SK-N-SH treated with all-trans-retinoic acid at 6 μM for 48 hours (cell line): ENCODE measurements at regions not wholly inside any gene's neighbourhood (a gene's known extent, or its start where the extent isn't known, plus 50 kb on each side); places are given as distances from the start of the nearest gene placed in this dataset.

Experiments
- ATAC-seq: fragments of 200-7000 bp; cut with Tn5 transposase; 3 replicates; pipeline ENCODE4 v1.9.1; 2020; ENCODE audit warnings: mild to moderate bottlenecking, moderate library complexity
- ARNTL ChIP-seq: fragments of 450-650 bp; formaldehyde crosslinking; IDR thresholded peaks from 2 replicates; pipeline ENCODE4 v1.5.0; 2020; ENCODE audit warnings: low read depth, mild to moderate bottlenecking, moderate library complexity, borderline replicate concordance
- BACH2 ChIP-seq: fragments of 250-450 bp; sonication (Bioruptor Pico); IDR thresholded peaks from 2 replicates; pipeline ENCODE4 v1.9.0; 2021; ENCODE audit warnings: mild to moderate bottlenecking, borderline replicate concordance
- GLIS3 ChIP-seq: fragments of 250-450 bp; sonication (Bioruptor Pico); IDR thresholded peaks from 2 replicates; pipeline ENCODE4 v1.5.0; 2020; ENCODE audit warnings: mild to moderate bottlenecking, moderate library complexity
- ISL1 ChIP-seq: fragments of 250-450 bp; sonication (Bioruptor Pico); IDR thresholded peaks from 2 replicates; pipeline ENCODE4 v2.1.2; 2022; ENCODE audit warnings: mild to moderate bottlenecking, moderate library complexity
- OSR1 ChIP-seq: fragments of 250-450 bp; sonication (Bioruptor Pico); IDR thresholded peaks from 2 replicates; pipeline ENCODE4 v1.8.0; 2022; ENCODE audit warnings: moderate library complexity, mild to moderate bottlenecking, inconsistent platforms
- PPARA ChIP-seq: fragments of 250-450 bp; sonication (Bioruptor Pico); IDR thresholded peaks from 2 replicates; pipeline ENCODE4 v1.5.0; 2020; ENCODE audit warnings: mild to moderate bottlenecking, borderline replicate concordance
- RARB ChIP-seq: fragments of 250-450 bp; sonication (Bioruptor Pico); IDR thresholded peaks from 2 replicates; pipeline ENCODE4 v1.8.0; 2021; ENCODE audit warnings: mild to moderate bottlenecking, moderate library complexity
- SNAI2 ChIP-seq: fragments of 250-450 bp; sonication (Bioruptor Pico); IDR thresholded peaks from 2 replicates; pipeline ENCODE4 v1.5.0; 2020; ENCODE audit warnings: mild to moderate bottlenecking, moderate library complexity
- TCF4 ChIP-seq: fragments of 250-450 bp; sonication (Bioruptor Pico); IDR thresholded peaks from 2 replicates; pipeline ENCODE4 v1.8.0; 2021; ENCODE audit warnings: mild to moderate bottlenecking, moderate library complexity, borderline replicate concordance
- TOX ChIP-seq: fragments of 250-450 bp; sonication (Bioruptor Pico); IDR thresholded peaks from 2 replicates; pipeline ENCODE4 v1.8.0; 2021; ENCODE audit warnings: mild to moderate bottlenecking, moderate library complexity, borderline replicate concordance
- ZC3H10 ChIP-seq: fragments of 250-450 bp; sonication (Bioruptor Pico); IDR thresholded peaks from 2 replicates; pipeline ENCODE4 v1.5.1; 2021; ENCODE audit warnings: mild to moderate bottlenecking, moderate library complexity
- ZFP3 ChIP-seq: fragments of 250-450 bp; sonication (Bioruptor Pico); IDR thresholded peaks from 2 replicates; pipeline ENCODE4 v1.5.0; 2020; ENCODE audit warnings: mild to moderate bottlenecking, moderate library complexity
- ZFP30 ChIP-seq: fragments of 450-650 bp; formaldehyde crosslinking; IDR thresholded peaks from 2 replicates; pipeline ENCODE4 v1.5.0; 2022; ENCODE audit warnings: mild to moderate bottlenecking, moderate library complexity
- ZNF565 ChIP-seq: fragments of 450-650 bp; formaldehyde crosslinking; conservative IDR thresholded peaks from 2 replicates; pipeline ENCODE4 v1.5.0; 2020; ENCODE audit warnings: low read depth, mild to moderate bottlenecking, moderate library complexity
- ZNF70 ChIP-seq: fragments of 450-650 bp; formaldehyde crosslinking; IDR thresholded peaks from 2 replicates; pipeline ENCODE4 v1.5.0; 2020; ENCODE audit warnings: mild to moderate bottlenecking, moderate library complexity
- ZNF8 ChIP-seq: fragments of 450-650 bp; formaldehyde crosslinking; IDR thresholded peaks from 2 replicates; pipeline ENCODE4 v1.5.0; 2020; ENCODE audit warnings: mild to moderate bottlenecking, moderate library complexity
- TF ChIP-seq, protein P1 (sequence below): fragments of 250-450 bp; sonication (Bioruptor Pico); IDR thresholded peaks from 2 replicates; pipeline ENCODE4 v1.5.1; 2021; ENCODE audit warnings: mild to moderate bottlenecking, moderate library complexity
- TF ChIP-seq, protein P2 (sequence below): fragments of 250-450 bp; sonication (Bioruptor Pico); IDR thresholded peaks from 2 replicates; pipeline ENCODE4 v1.5.1; 2020; ENCODE audit warnings: low read depth, mild to moderate bottlenecking, moderate library complexity
- TF ChIP-seq, protein P3 (sequence below): fragments of 250-450 bp; sonication (Bioruptor Pico); IDR thresholded peaks from 2 replicates; pipeline ENCODE4 v1.8.0; 2020; ENCODE audit warnings: mild to moderate bottlenecking, moderate library complexity, borderline replicate concordance
- TF ChIP-seq, protein P4 (sequence below): fragments of 250-450 bp; sonication (Bioruptor Pico); IDR thresholded peaks from 2 replicates; pipeline ENCODE4 v1.8.0; 2021; ENCODE audit warnings: low read depth, mild to moderate bottlenecking, moderate library complexity, borderline replicate concordance

DNA sequence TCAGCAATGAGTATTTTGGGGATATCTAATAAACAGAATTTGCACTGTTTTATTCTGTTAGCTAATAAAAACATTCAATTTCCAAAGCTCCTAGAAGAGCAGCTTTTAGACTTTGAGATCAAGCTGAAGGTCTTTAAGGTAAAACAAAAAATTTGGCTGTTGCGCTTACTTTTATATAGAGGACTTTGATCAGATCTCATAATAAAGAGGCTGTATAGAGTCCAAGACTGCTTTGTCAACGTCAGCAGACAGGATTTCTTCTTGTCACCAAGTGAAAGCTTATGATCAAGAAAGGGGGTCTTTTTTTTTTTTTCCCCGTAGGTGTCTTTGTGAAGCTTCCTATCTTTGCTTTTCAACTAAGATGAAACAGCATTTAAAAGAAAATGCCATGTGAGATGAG is 556.5 kb upstream of the SLC35B3 start (continued):
- TF ChIP-seq, protein P1, sequence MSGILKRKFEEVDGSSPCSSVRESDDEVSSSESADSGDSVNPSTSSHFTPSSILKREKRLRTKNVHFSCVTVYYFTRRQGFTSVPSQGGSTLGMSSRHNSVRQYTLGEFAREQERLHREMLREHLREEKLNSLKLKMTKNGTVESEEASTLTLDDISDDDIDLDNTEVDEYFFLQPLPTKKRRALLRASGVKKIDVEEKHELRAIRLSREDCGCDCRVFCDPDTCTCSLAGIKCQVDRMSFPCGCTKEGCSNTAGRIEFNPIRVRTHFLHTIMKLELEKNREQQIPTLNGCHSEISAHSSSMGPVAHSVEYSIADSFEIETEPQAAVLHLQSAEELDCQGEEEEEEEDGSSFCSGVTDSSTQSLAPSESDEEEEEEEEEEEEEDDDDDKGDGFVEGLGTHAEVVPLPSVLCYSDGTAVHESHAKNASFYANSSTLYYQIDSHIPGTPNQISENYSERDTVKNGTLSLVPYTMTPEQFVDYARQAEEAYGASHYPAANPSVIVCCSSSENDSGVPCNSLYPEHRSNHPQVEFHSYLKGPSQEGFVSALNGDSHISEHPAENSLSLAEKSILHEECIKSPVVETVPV (CRISPR knock-in tag), result no peak
- TF ChIP-seq TOX (no peak), PPARA (CRISPR knock-in tag) (no peak), ZNF8 (CRISPR knock-in tag) (no peak), ZFP3 (no peak), ZC3H10 (no peak), SNAI2 (CRISPR knock-in tag) (no peak), ARNTL (no peak)

DNA sequence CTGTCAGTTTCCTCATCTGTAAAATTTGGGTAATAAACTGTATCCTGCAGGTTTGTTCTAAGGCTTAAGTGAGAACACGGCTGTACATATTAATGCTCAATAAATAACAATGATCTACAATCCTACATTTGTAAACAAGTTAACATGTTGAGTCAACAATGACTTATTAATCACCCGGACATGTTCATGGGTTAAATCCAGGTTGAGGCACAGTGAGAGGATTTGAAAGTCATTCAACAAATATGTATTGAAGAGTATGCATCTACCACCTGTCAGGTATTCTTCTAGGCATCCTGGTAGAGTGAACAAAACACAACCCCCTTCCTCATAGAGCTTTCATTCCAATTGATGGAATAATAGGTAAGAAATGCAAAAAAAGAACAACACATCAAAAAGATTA is 554.7 kb upstream of the SLC35B3 start:
- TF ChIP-seq ZC3H10, result no peak
- no peak for TF ChIP-seq ZNF8 (CRISPR knock-in tag)
- no peak for TF ChIP-seq ZNF70 (CRISPR knock-in tag)
- TF ChIP-seq ZNF565 (CRISPR knock-in tag), result no peak
- no peak for TF ChIP-seq BACH2 (CRISPR knock-in tag)
- TF ChIP-seq OSR1 (CRISPR knock-in tag), result no peak
- TF ChIP-seq, protein P1 (CRISPR knock-in tag), result no peak
- no peak for TF ChIP-seq ISL1 (CRISPR knock-in tag)
- ATAC-seq, result no peak

DNA sequence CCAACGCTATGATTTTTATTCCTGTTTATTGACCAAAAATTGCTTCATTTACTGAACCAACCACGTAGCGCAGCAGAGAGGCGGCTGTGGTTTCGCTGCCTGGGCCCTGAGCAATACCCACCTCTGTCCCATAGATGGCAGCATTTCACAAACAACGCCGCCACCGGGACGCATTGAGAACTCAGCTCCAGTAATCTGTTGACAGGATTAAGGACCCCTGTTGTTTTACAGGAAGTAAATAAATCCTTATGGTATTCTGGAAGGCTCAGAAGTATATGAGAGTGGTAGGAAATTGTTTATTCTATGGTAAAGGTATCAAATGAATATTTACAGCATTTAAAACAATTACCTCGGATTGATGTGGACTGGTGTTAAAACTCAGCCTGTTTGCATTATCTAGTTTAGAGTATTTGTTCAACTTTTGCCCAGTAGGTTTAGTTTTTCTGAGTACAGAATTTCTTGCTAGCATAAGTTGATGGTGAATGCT is 547.9 kb upstream of the SLC35B3 start:
- ATAC-seq, result peak; percentile 99
- TF ChIP-seq ZNF8 (CRISPR knock-in tag) (no peak), BACH2 (CRISPR knock-in tag) (no peak), RARB (CRISPR knock-in tag) (no peak), ZNF70 (CRISPR knock-in tag) (no peak), ZFP30 (no peak)
- TF ChIP-seq, protein P2, sequence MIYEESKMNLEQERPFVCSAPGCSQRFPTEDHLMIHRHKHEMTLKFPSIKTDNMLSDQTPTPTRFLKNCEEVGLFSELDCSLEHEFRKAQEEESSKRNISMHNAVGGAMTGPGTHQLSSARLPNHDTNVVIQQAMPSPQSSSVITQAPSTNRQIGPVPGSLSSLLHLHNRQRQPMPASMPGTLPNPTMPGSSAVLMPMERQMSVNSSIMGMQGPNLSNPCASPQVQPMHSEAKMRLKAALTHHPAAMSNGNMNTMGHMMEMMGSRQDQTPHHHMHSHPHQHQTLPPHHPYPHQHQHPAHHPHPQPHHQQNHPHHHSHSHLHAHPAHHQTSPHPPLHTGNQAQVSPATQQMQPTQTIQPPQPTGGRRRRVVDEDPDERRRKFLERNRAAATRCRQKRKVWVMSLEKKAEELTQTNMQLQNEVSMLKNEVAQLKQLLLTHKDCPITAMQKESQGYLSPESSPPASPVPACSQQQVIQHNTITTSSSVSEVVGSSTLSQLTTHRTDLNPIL (CRISPR knock-in tag), result no peak

DNA sequence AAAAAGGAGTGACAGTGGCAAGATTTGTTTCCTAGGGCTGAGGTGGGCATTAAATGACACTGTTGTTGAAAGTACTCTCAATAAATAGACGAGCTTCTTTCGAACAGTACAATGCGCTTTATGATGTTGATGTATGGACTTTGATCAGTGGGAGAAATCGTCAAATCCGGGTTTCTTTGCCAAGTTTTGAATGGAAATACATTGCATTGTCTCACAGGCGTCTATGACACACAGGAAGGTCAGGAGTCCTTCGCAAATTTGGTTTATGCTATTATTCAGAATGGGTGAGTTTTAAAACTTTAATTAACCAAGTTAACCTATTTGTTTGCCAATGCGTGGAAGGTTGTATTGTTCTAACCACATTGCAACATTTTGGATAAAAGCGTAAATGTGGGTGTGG is 547.3 kb upstream of the SLC35B3 start:
- no peak for ATAC-seq
- no peak for TF ChIP-seq ZFP30
- no peak for TF ChIP-seq SNAI2 (CRISPR knock-in tag)
- no peak for TF ChIP-seq RARB (CRISPR knock-in tag)
- TF ChIP-seq ZNF70 (CRISPR knock-in tag), result no peak
- TF ChIP-seq GLIS3 (CRISPR knock-in tag), result no peak

DNA sequence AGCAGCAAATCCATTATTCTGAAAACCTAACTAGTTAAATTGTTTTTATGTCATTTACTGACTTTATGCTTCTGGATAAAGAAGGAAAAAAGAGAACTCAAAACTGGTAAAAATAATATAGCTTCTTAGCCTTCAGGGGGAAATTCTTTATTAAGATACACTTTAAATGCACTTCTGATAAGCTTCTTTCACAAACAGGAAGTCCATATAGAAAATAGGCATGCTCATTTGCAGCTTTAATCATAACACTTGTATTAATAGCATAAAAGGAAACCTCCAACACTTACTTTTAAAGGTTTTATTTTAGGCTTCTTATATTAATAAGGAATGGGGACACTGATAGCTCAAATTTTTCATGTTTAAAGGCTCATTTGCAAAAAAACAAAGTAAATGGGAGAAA is 538.0 kb upstream of the SLC35B3 start:
- no peak for ATAC-seq
- TF ChIP-seq, protein P3, sequence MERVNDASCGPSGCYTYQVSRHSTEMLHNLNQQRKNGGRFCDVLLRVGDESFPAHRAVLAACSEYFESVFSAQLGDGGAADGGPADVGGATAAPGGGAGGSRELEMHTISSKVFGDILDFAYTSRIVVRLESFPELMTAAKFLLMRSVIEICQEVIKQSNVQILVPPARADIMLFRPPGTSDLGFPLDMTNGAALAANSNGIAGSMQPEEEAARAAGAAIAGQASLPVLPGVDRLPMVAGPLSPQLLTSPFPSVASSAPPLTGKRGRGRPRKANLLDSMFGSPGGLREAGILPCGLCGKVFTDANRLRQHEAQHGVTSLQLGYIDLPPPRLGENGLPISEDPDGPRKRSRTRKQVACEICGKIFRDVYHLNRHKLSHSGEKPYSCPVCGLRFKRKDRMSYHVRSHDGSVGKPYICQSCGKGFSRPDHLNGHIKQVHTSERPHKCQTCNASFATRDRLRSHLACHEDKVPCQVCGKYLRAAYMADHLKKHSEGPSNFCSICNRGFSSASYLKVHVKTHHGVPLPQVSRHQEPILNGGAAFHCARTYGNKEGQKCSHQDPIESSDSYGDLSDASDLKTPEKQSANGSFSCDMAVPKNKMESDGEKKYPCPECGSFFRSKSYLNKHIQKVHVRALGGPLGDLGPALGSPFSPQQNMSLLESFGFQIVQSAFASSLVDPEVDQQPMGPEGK (CRISPR knock-in tag), result no peak
- TF ChIP-seq, protein P1 (CRISPR knock-in tag), result no peak
- TF ChIP-seq RARB (CRISPR knock-in tag), result no peak
- no peak for TF ChIP-seq BACH2 (CRISPR knock-in tag)
- no peak for TF ChIP-seq TOX
- no peak for TF ChIP-seq GLIS3 (CRISPR knock-in tag)
- TF ChIP-seq, protein P4, sequence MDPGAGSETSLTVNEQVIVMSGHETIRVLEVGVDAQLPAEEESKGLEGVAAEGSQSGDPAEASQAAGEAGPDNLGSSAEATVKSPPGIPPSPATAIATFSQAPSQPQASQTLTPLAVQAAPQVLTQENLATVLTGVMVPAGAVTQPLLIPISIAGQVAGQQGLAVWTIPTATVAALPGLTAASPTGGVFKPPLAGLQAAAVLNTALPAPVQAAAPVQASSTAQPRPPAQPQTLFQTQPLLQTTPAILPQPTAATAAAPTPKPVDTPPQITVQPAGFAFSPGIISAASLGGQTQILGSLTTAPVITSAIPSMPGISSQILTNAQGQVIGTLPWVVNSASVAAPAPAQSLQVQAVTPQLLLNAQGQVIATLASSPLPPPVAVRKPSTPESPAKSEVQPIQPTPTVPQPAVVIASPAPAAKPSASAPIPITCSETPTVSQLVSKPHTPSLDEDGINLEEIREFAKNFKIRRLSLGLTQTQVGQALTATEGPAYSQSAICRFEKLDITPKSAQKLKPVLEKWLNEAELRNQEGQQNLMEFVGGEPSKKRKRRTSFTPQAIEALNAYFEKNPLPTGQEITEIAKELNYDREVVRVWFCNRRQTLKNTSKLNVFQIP (CRISPR knock-in tag), result no peak
- no peak for TF ChIP-seq TCF4 (CRISPR knock-in tag)
- TF ChIP-seq ARNTL, result no peak
- TF ChIP-seq, all 23 proteins: peak for 0
